ENCODE measurements at regions not wholly inside any gene's neighbourhood (a gene's known extent, or its start where the extent isn't known, plus 50 kb on each side); places are given as distances from the start of the nearest gene placed in this dataset.

DNA sequence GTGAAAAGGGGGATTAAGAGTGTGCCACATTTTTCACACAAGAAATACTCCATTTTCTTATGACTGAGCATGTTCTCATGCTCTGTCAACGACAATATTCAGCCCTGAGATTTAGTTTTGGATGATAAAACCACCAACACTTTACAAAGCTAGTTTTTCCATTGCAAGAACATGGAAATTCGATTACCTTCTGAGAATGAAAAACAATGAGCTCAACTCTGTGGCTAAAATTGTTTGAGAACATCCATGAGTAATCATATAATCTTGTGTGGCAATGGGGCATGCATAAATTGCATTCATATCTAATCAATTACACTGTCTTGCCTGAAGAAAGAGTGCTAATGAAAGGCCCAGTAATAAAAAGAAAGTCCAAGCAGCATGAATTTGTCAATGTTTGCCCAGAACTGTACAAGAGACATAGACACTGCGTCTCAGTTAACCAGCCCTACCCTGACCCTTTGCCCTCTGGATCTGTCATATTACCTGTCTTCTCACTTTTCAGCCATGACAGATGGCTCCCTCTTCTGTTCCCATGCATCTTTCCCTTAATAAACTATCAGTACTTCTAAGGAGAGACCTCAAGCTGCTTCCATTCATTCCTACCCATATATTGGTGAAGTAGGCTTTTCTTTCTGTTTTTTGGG lies 253.4 kb downstream of the FAM76B start:
- TF ChIP-seq, protein P1, sequence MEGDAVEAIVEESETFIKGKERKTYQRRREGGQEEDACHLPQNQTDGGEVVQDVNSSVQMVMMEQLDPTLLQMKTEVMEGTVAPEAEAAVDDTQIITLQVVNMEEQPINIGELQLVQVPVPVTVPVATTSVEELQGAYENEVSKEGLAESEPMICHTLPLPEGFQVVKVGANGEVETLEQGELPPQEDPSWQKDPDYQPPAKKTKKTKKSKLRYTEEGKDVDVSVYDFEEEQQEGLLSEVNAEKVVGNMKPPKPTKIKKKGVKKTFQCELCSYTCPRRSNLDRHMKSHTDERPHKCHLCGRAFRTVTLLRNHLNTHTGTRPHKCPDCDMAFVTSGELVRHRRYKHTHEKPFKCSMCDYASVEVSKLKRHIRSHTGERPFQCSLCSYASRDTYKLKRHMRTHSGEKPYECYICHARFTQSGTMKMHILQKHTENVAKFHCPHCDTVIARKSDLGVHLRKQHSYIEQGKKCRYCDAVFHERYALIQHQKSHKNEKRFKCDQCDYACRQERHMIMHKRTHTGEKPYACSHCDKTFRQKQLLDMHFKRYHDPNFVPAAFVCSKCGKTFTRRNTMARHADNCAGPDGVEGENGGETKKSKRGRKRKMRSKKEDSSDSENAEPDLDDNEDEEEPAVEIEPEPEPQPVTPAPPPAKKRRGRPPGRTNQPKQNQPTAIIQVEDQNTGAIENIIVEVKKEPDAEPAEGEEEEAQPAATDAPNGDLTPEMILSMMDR (IDR thresholded peaks at IDR 0.05) = no peak
- no peak for TF ChIP-seq POLR2A (IDR thresholded peaks at IDR 0.05)

Data from Peyer's patch (tissue), 4 donors.